Limb (tissue), 2 donors: ENCODE measurements at regions not wholly inside any gene's neighbourhood (a gene's known extent, or its start where the extent isn't known, plus 50 kb on each side); places are given as distances from the start of the nearest gene placed in this dataset.
"Not testable (repeated sequence)": the region's sequence is repeated elsewhere in the genome, so short reads cannot be mapped to it uniquely, and the experiment has no call there.

Experiments used
- DNase-seq, 2 donors: peaks; one replicate each; pipeline ENCODE4 v3.0.0-alpha.2; 2016; ENCODE audit errors: extremely low spot score in 2 of 2

DNA sequence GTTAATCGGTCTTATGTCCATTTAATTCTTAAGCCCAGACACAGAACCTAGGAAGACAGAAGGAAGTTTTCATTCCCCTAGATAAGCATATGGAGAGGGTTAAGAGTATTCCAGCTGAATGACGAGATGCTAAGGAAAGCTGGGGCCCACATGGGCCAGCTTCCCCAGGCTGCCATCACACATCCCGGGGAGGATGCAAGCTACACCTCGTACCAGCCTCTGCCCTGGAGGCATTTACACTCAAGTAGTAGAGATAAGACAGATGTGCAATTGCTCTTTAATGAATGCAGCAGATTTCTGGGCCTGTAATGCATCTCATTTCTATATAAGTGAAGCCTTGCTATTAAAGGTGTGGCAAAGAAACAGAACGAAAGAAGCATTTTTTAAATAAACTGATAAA lies 144.5 kb downstream of the MEX3B start:
- no peak for DNase-seq

DNA sequence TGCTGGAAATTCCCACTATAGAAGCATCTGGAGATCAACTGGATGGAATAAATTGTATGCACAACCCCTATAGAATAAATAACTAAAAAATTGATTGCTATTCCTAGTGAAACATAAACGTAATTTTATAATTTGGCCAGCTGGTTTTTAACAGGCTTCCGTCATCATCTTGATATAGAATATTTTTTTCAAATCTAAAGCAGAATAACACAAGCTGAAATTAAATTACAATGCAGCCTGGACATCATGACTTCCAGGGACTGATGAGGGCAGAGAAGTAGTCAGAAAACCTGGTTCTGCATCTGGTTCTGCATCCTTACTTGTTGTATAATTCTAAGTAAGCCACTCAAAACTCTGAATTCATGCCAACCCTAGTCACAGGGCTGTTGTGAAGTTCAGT lies 146.1 kb downstream of the MEX3B start:
- no peak for DNase-seq

DNA sequence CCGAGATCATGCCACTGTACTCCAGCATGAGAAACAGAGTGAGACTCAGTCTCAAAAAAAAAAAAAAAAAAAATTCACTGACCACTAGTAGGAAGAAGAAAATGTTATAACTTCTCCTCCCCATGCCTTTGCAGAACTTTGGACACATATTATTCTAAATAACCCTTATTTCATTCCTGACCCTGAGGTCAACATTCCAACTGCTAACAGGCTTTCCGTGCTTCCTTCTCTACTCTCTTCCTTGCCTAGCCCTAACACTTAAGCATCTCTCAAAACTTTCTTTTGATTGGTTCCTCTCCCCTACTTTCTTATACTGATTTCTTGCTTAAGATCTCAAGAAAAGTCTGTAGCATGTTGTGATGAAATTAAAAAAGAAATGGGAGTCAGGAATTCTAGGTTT lies 146.8 kb downstream of the MEX3B start:
- DNase-seq: no peak

DNA sequence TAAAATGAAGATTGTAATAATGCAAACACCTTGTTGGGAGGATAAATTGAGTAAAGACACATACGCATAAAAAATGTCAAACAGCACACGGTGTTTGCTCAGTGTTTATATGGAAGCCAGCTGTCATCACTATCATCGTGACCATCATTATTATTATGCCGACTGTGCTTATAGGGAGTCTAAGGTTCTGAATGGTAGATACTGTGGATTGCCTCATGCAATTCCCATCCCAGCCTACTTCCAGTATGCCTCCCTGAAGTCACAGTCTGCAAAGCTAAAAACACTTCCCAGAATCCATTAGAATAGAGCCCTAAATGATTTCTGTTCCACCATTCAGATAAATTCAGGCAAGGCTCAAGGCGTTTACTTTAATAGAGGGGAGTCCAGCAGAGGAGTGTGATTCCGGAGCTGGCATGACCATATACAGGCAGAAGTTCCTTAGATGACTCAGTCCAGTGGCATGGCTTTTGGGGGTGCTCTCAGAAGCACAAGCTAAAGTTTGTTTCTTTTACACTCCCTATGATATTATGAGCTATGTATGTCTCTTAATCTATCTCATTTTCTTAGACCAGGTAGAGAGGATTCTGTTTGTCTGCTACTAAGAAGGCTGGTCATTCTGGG lies 148.7 kb downstream of the MEX3B start:
- DNase-seq: no peak

DNA sequence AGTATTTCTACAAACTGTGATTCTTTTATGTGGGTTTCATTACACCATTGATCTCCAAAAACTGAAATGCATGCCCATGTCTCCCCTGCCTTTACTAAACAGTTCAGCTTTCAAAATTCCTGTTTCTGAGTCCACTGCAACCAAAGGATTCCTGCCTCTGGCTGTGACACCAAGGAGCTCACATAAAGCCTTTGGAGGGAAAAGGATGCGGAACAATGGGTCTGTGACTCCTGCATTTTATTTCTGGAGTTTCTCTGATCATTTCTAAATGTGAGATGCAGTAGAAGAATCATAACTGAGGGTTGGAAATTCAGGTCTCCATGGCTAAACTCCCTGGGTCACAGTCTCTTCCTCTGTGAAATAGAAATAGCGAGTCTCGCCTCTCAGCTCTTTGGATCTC lies 149.5 kb downstream of the MEX3B start:
- no peak for DNase-seq

- DNase-seq: no peak
Observed at GRCh38 chr15:81895723-81896122, 150.1 kb downstream of the MEX3B start.

- DNase-seq: no peak
Observed at GRCh38 chr15:81894061-81894460, 151.8 kb downstream of the MEX3B start.

DNA sequence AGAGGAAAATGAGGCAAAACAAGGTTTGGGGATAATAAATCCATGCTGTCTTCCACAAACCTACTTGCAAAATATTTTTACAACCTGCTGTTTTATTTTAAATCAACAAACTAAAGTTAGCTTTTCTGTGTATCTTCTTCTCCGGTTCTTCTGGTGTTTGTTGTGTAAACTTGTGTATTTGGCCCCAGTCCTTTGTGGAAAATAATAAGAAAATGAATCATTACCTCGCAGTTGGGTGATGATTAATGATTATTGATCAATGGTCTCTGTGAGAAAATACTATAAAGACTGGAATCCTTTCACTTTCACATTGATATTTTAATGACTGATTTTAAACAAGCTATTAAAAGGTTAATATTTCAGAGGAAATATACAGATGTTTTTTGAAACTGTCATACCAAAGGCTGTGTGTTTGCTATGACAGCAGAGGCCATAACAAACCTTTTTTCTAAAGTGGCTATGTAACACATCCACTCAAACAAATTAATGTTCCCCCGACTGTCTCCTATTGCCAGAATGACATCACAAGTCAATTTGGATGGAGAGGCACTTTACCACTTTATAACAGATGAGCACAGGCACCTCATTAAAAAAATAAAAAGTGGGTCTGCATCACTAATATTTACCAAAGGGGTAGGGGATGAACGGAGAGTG lies 152.5 kb downstream of the MEX3B start:
- DNase-seq: peak in 1 of 2 donors; percentile 77

GRCh38 chr15:81890496-81890895 lies 155.3 kb downstream of the MEX3B start:
- no peak for DNase-seq

DNA sequence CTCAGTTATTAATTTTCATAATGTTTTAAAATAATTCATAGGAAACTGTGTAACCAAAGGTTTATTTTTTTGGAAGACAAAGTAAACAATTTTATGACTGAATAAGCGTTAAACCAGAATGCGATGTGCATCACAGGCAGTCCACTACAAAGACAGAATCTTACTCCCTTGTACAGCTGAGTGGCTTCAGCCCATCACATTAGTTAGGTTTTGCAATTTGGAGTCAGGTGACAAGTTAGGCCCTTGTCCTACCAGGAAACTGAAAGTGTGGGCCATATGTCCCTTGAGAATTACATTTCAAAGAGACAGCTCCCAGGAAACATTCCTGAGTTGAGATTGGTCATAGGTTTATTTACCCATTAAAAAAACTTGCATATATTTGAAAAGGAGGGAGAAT lies 156.3 kb downstream of the MEX3B start:
- no peak for DNase-seq

- peak in 1 of 2 donors; percentile 67 for DNase-seq
Observed at GRCh38 chr15:81888748-81889484, 156.9 kb downstream of the MEX3B start.

DNA sequence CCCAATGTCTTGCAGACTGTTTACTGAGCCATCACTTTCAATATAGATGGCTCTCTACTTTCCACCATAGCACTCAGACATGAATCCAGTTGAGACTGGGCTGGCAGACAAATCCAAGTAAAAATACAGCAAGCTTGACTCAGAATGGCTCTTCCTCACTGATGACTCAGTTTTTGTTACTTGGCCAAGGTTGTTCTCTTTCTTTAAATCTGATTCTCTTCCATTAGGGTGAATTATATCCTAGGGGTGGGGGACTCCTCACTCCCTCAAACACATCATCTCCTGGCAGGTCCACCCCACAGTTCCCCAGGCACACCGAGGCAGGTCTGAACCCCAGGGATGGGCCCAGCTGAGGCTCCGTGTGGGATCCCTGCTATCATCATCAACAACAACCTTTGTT lies 157.9 kb downstream of the MEX3B start:
- no peak for DNase-seq

DNA sequence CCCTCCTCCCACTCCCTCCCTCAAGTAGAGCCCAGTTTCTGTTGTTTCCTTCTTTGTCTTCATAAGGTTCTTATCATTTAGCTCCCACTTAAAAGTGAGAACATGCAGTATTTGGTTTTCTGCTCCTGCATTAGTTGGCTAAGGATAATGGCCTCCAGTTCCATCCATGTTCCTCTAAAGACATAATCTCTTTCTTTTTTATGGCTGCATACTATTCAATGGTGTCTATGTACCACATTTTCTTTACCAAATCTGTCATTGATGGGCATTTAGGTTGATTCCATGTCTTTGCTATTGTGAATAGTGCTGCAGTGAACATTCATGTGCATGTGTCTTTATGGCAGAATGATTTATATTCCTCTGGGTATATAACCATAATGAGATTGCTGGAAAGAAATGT lies 158.6 kb downstream of the MEX3B start:
- not testable (repeated sequence) for DNase-seq

- DNase-seq: no peak
Observed at GRCh38 chr15:81886591-81886990, 159.2 kb downstream of the MEX3B start.

DNA sequence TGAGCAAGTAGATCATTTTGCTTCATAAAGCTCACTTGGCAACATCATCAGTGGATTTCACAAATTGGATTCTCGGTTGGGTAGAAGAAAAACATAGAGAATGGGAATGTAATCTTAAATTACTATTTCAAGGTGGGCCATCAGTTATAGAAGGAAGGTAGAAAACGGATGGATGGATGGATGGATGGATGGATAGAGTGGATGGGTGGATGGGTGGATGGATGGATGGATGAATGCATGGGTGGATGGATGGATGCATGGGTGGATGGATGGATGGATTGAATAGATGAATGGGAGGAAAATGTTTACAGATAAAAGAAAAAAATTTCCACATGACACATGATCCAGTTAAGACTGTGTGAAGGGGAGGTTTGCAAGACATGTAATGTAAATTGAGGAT lies 159.7 kb downstream of the MEX3B start:
- no peak for DNase-seq

DNA sequence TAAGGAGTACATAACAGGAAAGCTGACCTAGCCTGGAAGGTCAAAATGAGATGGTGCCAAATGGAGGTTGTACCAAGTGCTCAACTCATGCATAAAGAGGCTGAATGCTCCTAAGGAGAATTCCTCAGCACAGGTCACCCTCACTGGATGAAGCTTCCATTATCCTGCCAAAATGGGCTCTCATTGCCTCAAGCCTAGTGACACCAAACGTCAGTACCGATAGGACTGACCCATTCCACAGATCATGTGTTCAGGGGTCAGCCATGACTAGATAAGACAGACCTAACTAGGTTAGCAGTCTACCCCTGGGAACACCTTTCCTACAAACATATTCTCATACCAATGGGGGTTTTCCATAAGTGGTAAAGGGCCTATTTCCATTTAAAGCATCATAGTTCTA lies 160.7 kb downstream of the MEX3B start:
- DNase-seq: no peak

DNA sequence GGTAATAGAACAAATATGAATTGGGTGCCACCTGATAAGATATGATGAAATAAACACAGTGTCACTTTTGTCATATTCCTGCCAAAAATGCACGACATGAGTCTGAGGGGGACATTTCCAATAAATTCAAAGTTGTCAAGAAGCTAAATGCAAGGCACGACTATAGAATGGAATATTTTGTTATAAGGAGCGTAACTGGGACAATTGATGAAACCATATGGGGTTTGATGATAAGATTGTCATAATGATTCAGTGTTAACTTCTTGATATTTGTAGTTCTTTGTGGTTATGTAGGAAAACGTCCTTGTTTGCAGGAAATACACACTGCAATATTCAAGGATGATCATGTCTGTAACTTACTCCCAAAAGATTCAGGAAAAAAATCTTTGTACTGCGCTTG lies 163.3 kb downstream of the MEX3B start:
- DNase-seq: no peak

DNA sequence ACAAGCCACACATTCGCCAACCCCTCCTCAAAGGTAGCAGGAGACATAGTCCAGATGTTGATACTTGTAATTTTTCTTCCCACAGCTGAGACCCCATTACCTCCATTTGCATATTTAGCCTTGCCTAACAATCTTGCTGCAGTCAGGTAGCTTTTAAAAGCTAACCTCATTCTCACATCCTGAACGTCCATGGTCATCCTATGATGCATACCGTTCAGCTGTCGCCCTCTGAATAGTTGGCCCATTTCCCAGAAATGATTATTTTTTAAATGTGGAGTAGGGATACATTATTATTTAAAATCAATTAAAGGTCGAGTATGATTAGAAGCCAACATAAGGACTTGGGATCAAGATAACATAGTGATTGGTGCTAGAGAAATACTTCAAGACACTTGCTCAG lies 165.0 kb downstream of the MEX3B start:
- DNase-seq: no peak

DNA sequence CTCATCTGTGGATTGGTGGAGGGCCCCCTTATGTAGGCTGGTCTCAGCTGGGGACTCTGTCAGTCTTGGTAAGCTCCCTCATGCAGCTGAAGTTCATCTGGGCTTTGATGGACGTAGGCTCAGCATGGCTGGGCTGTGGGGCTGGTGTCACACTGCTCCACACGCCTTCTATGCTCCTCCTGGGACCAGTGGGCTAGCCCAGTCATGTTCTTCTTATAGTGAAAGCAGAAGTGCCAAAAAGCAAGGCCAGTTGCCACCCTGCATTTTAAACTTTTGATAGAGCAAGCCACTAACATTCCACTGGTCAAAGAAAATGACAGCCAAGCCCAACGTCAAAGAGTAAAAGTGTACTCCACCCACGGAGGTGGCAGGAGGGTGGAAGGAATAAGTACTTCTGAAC lies 165.5 kb downstream of the MEX3B start:
- no peak for DNase-seq

GRCh38 chr15:81875717-81876116 lies 170.1 kb downstream of the MEX3B start:
- not testable (repeated sequence) for DNase-seq

DNA sequence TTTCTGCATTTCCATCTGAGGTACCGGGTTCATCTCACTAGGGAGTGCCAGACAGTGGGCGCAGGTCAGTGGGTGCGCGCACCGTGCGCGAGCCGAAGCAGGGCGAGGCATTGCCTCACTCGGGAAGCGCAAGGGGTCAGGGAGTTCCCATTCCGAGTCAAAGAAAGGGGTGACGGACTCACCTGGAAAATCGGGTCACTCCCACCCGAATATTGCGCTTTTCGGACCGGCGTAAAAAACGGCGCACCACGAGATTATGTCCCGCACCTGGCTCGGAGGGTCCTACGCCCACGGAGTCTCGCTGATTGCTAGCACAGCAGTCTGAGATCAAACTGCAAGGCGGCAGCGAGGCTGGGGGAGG lies 175.1 kb downstream of the MEX3B start:
- not testable (repeated sequence) for DNase-seq

GRCh38 chr15:81870062-81870745 lies 175.6 kb downstream of the MEX3B start:
- not testable (repeated sequence) for DNase-seq
